ENCODE measurements at regions not wholly inside any gene's neighbourhood (a gene's known extent, or its start where the extent isn't known, plus 50 kb on each side); places are given as distances from the start of the nearest gene placed in this dataset.
"Not testable (repeated sequence)": the region's sequence is repeated elsewhere in the genome, so short reads cannot be mapped to it uniquely, and the experiment has no call there.

DNA sequence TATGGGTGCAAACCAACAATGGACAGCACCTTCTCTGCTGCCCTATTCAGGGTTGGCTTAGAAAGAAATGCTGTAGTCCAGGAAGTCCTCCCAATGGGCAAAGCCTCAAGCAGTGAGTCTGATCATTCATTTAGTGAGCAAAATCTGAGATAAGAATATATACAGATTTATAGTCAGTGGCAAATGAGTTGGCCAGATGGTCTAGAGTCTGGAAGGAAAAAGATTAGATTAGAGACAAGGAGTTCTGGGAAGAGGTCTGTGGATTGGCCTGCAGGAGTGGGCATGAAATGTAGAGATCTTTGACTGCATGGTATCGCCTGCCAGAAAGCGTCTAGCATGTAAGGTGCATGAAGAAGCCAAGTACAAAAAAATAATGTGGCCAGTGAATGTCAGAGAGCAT, 201.9 kb upstream of the PTER start:
- no peaks in the 10 kb centered on the region for H3K36me3 ChIP-seq (ENCODE audit: insufficient read depth, low read length)
- no peak overlapping the region for H3K4me3 ChIP-seq (ENCODE audit: low read length)

DNA sequence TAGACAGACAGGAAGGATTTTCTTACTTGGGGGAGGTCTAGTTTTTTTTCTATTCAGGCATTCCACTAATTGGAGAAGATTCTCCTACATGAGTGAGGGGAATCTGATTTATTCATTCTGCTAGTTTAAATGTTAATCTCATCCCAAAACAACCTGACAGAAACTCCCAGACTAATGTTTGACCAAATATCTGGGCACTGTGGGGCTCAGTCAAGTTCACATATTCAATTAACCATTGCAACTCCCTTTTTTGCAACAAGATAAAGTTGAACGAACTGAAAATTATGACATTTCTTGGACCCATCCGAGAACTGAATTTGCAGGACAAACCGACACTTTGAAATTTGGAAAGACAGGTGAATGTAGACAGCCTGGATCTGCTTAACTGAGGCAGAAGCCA, 194.4 kb upstream of the PTER start:
- H3K4me1 ChIP-seq (ENCODE audit: control insufficient read depth, insufficient read depth, low read length): no peaks in the 10 kb centered on the region
- H3K4me2 ChIP-seq (ENCODE audit: low read length): no peak overlapping the region
- H3K9me3 ChIP-seq (replicated peaks; ENCODE audit: low read length): no peaks in the 10 kb centered on the region
- no peak overlapping the region for H3K4me3 ChIP-seq (ENCODE audit: low read length)
- no peaks in the 10 kb centered on the region for H3K27me3 ChIP-seq (ENCODE audit: control insufficient read depth, insufficient read depth, low read length)
- H3K9ac ChIP-seq (ENCODE audit: low read depth, low read length): no peak overlapping the region
- no peaks in the 10 kb centered on the region for H3K36me3 ChIP-seq (ENCODE audit: insufficient read depth, low read length)

More for the DNA sequence above, 201.9 kb upstream of the PTER start:
- Histone ChIP-seq H3K4me1 (ENCODE audit: control insufficient read depth, insufficient read depth, low read length) (no peaks in the 10 kb centered on the region), H3K27me3 (ENCODE audit: control insufficient read depth, insufficient read depth, low read length) (no peaks in the 10 kb centered on the region), H3K9ac (ENCODE audit: low read depth, low read length) (no peak overlapping the region), H3K9me3 (replicated peaks; ENCODE audit: low read length) (no peaks in the 10 kb centered on the region), H3K4me2 (ENCODE audit: low read length) (no peak overlapping the region)

DNA sequence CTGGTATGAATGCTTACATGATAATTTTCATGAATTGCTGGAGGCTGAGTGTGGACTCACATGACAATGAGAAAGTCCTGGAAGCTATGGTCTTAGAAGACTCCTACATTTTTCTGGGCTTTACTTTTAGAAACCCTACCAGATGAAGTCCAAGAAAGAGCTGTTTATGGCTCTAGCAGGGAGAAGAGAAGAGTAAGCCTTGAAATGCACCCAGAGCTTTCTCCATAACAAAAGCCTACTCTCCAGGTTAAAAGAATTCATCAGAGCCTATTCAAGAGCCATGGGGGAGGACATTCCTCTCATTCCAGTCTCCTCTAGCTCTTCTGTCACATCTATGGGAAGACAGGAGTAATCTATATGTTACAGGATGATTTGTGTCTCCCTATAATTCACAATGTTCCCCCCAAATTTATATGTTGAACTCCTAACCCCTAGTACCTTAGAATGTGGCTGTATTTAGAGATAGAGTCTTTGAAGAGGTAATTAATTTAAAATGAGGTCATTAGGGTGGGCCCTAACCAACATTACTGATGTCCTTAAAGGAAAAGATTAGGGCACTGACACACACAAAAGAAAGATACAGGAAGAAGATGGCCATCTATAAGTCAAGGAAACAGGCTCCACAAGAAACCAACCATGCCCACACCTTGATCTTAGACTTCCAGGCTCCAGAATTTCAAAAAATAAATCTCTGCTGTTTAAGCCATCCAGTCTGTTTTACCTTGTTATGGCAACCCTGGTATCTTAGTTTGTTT, 193.8 kb upstream of the PTER start:
- Histone ChIP-seq H3K27me3 (ENCODE audit: control insufficient read depth, insufficient read depth, low read length) (no peaks in the 10 kb centered on the region), H3K9ac (ENCODE audit: low read depth, low read length) (no peak overlapping the region), H3K4me3 (ENCODE audit: low read length) (no peak overlapping the region), H3K4me1 (ENCODE audit: control insufficient read depth, insufficient read depth, low read length) (no peaks in the 10 kb centered on the region), H3K4me2 (ENCODE audit: low read length) (no peak overlapping the region), H3K9me3 (replicated peaks; ENCODE audit: low read length) (no peaks in the 10 kb centered on the region), H3K36me3 (ENCODE audit: insufficient read depth, low read length) (no peaks in the 10 kb centered on the region)

DNA sequence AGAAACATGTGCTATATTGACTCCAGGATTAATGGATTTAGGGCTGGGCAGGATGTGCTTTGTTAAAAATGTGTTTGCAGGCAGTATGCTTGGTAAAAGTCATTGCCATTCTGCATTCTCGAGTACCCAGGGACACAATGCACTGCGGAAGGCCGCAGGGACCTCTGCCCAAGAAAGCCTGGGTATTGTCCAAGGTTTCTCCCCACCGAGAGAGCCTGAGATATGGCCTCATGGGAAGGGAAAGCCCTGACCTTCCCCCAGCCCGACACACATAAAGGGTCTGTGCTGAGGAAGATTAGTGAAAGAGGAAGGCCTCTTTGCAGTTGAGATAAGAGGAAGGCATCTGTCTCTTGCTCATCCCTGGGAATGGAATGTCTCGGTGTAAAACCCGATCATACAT, 186.7 kb upstream of the PTER start:
- not testable (repeated sequence) for H3K36me3 ChIP-seq (ENCODE audit: insufficient read depth, low read length); H3K9ac ChIP-seq (ENCODE audit: low read depth, low read length); H3K4me2 ChIP-seq (ENCODE audit: low read length); H3K4me3 ChIP-seq (ENCODE audit: low read length); H3K4me1 ChIP-seq (ENCODE audit: control insufficient read depth, insufficient read depth, low read length); H3K9me3 ChIP-seq (replicated peaks; ENCODE audit: low read length); H3K27me3 ChIP-seq (ENCODE audit: control insufficient read depth, insufficient read depth, low read length)

DNA sequence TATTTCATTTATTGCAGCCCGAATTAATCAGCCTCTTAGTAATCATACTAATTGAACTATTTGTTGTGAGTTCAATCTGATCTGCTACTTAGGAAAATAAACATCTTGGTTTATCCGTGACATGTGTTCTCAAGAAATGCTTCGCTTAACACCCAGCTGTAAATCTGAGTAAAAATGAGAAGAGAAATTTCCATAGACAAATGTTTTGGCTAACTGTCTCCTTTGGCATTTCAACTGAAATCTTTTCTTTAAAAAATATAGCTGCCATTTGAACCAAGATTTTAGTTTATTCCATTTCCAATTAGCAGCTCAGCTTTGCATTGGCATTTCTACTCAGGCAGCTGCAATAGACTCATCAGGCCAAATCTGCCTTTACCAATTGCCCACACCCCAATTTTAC, 180.5 kb upstream of the PTER start:
- H3K36me3 ChIP-seq (ENCODE audit: insufficient read depth, low read length): no peaks in the 10 kb centered on the region
- H3K4me2 ChIP-seq (ENCODE audit: low read length): no peak overlapping the region
- no peaks in the 10 kb centered on the region for H3K4me1 ChIP-seq (ENCODE audit: control insufficient read depth, insufficient read depth, low read length)
- no peak overlapping the region for H3K4me3 ChIP-seq (ENCODE audit: low read length)
- no peak overlapping the region for H3K9ac ChIP-seq (ENCODE audit: low read depth, low read length)
- no peaks in the 10 kb centered on the region for H3K9me3 ChIP-seq (replicated peaks; ENCODE audit: low read length)
- no peaks in the 10 kb centered on the region for H3K27me3 ChIP-seq (ENCODE audit: control insufficient read depth, insufficient read depth, low read length)

DNA sequence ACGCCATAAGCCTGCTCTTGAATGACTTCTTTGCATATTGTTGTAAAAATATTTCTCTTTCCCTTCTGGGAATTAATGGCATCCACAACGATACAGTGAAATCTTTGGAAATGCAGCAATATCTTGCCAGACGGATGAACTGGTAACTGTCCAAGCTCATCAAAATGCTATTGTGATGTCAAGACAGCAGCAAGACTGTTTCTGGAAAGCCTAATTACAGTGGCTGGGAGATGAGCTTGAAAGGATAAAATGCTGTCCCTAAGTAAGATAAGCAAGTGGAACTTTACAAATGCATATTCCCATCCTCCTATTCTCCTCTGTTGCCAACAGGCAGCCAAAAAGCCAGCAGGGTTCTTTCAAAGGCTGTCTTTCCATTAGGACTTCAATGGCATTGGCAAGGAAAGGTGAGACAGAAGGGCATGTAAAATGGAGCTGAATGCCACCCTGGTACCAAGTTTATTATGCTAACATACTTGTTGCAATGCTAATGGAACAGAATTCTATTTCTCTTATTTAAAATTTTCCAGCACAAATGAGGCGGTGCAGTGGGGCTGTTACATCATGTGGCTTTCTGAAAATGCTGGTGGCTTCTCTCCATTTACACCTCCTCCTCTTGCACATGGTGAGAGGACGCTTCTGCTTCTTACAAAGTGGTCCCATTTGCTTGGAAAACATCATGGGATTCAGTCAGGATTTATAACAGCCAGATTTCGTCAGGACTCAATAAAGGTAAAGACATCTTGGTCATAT, 178.3 kb upstream of the PTER start:
- Histone ChIP-seq H3K9me3 (replicated peaks; ENCODE audit: low read length) (no peaks in the 10 kb centered on the region), H3K9ac (ENCODE audit: low read depth, low read length) (no peak overlapping the region), H3K27me3 (ENCODE audit: control insufficient read depth, insufficient read depth, low read length) (no peaks in the 10 kb centered on the region), H3K36me3 (ENCODE audit: insufficient read depth, low read length) (no peaks in the 10 kb centered on the region), H3K4me1 (ENCODE audit: control insufficient read depth, insufficient read depth, low read length) (no peaks in the 10 kb centered on the region), H3K4me3 (ENCODE audit: low read length) (no peak overlapping the region), H3K4me2 (ENCODE audit: low read length) (no peak overlapping the region)

DNA sequence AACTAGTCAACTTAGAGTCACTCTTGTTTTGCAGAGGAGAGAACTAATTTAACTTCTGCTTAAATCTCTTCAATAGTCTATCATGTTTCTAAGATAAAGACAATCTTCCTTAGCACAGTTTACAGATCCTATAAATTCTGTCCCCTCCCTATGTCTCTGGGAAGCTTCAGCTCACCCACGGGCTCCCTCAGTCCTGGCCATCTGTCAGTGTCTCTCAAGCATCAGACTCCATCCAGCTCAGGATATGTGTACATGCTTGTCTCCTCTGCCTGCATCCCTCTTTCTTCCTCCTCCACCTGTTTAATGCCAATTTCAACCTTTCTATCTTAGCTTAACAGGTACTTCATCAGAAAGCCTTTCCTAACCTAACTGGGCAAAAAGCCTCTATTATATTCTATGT, 177.1 kb upstream of the PTER start:
- Histone ChIP-seq H3K4me2 (ENCODE audit: low read length) (no peak overlapping the region), H3K36me3 (ENCODE audit: insufficient read depth, low read length) (no peaks in the 10 kb centered on the region), H3K4me3 (ENCODE audit: low read length) (no peak overlapping the region), H3K9ac (ENCODE audit: low read depth, low read length) (no peak overlapping the region), H3K9me3 (replicated peaks; ENCODE audit: low read length) (no peaks in the 10 kb centered on the region), H3K4me1 (ENCODE audit: control insufficient read depth, insufficient read depth, low read length) (no peaks in the 10 kb centered on the region), H3K27me3 (ENCODE audit: control insufficient read depth, insufficient read depth, low read length) (no peaks in the 10 kb centered on the region)

DNA sequence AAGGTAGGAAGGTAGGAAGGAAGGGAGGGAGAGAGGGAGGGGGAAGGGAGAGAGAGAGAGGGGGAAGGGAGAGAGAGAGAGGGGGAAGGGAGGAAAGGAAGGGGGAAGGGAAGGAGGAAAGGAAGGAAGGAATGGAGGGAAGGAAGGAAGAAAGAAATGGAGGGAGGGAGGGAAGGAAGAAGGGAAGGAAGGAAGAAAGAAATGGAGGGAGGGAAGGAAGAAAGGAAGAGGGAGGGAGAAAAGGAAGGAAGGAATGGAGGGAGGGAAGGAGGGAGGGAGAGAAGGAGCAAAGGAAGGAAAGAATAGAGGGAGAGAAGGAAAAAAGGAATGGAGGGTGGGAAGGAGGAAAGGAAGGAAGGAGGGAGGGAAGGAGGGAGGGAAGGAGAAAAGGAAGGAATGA, 176.4 kb upstream of the PTER start:
- Histone ChIP-seq H3K4me3 (ENCODE audit: low read length) (no peak overlapping the region), H3K27me3 (ENCODE audit: control insufficient read depth, insufficient read depth, low read length) (no peaks in the 10 kb centered on the region), H3K4me1 (ENCODE audit: control insufficient read depth, insufficient read depth, low read length) (no peaks in the 10 kb centered on the region), H3K4me2 (ENCODE audit: low read length) (no peak overlapping the region), H3K9me3 (replicated peaks; ENCODE audit: low read length) (no peaks in the 10 kb centered on the region), H3K36me3 (ENCODE audit: insufficient read depth, low read length) (no peaks in the 10 kb centered on the region), H3K9ac (ENCODE audit: low read depth, low read length) (no peak overlapping the region)

DNA sequence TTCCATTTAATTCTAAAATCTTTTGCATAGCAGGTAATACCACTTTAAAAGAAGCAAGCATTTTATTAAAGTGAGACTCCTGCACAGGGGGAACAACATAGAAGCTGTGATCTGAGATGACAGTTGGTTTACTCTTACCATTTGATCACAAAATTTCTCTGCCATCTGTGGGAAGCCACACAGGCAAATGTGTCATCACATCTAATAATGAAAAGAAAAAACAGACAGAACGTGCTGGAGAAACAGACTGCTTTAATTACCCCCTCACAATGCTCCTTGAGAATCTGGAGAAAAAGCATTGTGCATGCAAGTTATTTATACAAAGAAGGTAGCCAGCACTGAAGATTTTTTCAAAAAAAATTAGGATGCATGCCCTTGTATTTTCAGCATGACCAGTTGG, 165.2 kb upstream of the PTER start:
- no peak overlapping the region for H3K4me3 ChIP-seq (ENCODE audit: low read length)
- H3K36me3 ChIP-seq (ENCODE audit: insufficient read depth, low read length): no peaks in the 10 kb centered on the region
- H3K9me3 ChIP-seq (replicated peaks; ENCODE audit: low read length): no peaks in the 10 kb centered on the region
- no peak overlapping the region for H3K9ac ChIP-seq (ENCODE audit: low read depth, low read length)
- no peaks in the 10 kb centered on the region for H3K4me1 ChIP-seq (ENCODE audit: control insufficient read depth, insufficient read depth, low read length)
- H3K4me2 ChIP-seq (ENCODE audit: low read length): no peak overlapping the region
- H3K27me3 ChIP-seq (ENCODE audit: control insufficient read depth, insufficient read depth, low read length): no peaks in the 10 kb centered on the region

DNA sequence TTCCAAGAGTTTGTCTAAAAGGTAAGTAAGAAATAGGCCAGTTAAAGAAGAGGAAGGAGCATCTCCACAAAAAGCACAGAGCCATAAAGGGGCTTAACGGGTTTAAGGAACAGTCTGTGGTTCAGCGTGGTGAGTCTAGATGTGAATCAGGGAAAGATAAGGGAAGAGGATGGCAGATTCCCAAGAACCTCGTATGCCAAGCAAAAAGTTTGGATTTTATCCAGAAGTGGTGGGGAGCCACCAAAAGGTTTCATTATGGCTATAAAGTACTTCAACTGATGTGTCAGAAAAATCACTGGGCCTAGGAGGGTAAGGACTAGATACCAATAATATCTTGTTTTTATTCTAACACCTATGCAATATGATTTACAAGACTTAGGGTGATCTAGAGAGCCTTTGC, 161.9 kb upstream of the PTER start:
- Histone ChIP-seq H3K9ac (ENCODE audit: low read depth, low read length) (no peak overlapping the region), H3K4me3 (ENCODE audit: low read length) (no peak overlapping the region), H3K36me3 (ENCODE audit: insufficient read depth, low read length) (no peaks in the 10 kb centered on the region)

DNA sequence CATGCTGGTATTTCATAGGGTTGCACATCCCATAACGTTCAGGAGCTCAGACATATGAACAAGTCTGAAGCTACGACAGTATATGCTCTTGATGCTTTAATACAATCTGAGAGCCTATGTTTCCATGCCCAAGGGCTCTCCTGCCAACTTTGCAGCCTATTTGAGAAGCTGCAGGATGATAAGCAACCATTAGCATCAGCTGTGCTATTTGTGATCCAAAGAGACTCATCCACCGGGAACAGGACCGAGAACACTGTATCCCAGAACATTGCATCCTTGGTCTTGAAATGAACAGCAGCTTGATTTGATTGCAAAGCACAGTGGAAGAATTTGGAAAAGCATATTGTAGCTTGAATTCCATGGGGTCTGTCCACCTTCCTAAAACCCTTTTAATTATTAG, 156.2 kb upstream of the PTER start:
- no peaks in the 10 kb centered on the region for H3K27me3 ChIP-seq (ENCODE audit: control insufficient read depth, insufficient read depth, low read length)
- H3K4me1 ChIP-seq (ENCODE audit: control insufficient read depth, insufficient read depth, low read length): no peaks in the 10 kb centered on the region
- H3K9ac ChIP-seq (ENCODE audit: low read depth, low read length): no peak overlapping the region
- no peak overlapping the region for H3K4me2 ChIP-seq (ENCODE audit: low read length)
- no peaks in the 10 kb centered on the region for H3K36me3 ChIP-seq (ENCODE audit: insufficient read depth, low read length)
- H3K4me3 ChIP-seq (ENCODE audit: low read length): no peak overlapping the region
- H3K9me3 ChIP-seq (replicated peaks; ENCODE audit: low read length): no peaks in the 10 kb centered on the region

More for the DNA sequence above, 161.9 kb upstream of the PTER start:
- Histone ChIP-seq H3K4me2 (ENCODE audit: low read length) (no peak overlapping the region), H3K4me1 (ENCODE audit: control insufficient read depth, insufficient read depth, low read length) (no peaks in the 10 kb centered on the region), H3K27me3 (ENCODE audit: control insufficient read depth, insufficient read depth, low read length) (no peaks in the 10 kb centered on the region), H3K9me3 (replicated peaks; ENCODE audit: low read length) (no peaks in the 10 kb centered on the region)

DNA sequence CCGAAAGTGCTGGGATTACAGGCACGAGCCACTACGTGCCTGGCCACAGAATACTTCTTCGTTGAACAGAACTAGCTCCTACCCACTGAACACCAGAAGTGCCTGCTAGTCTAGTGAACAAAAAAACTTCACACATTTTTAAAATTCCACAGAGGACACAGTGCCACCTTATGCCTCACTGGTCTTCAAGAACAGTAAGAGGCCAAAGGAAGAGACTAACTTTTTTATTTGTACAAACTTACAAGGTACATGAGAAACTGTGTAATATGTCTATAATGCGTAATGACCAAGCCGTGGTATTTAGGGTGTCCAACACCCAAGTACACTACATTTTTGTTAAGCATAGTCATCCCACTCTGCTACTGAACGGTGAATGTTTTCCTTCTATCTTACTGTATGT, 144.4 kb upstream of the PTER start:
- Histone ChIP-seq H3K4me2 (ENCODE audit: low read length) (no peak overlapping the region), H3K36me3 (ENCODE audit: insufficient read depth, low read length) (no peaks in the 10 kb centered on the region), H3K9ac (ENCODE audit: low read depth, low read length) (no peak overlapping the region), H3K27me3 (ENCODE audit: control insufficient read depth, insufficient read depth, low read length) (no peaks in the 10 kb centered on the region), H3K4me1 (ENCODE audit: control insufficient read depth, insufficient read depth, low read length) (no peaks in the 10 kb centered on the region), H3K4me3 (ENCODE audit: low read length) (no peak overlapping the region), H3K9me3 (replicated peaks; ENCODE audit: low read length) (no peaks in the 10 kb centered on the region)

All from skeletal muscle satellite cell (primary cell).